K562 (cell line): ENCODE measurements at regions not wholly inside any gene's neighbourhood (a gene's known extent, or its start where the extent isn't known, plus 50 kb on each side); places are given as distances from the start of the nearest gene placed in this dataset.
"Not testable (repeated sequence)": the region's sequence is repeated elsewhere in the genome, so short reads cannot be mapped to it uniquely, and the experiment has no call there.

Source experiments
- ATAC-seq: fragments of 200-7000 bp; cut with Tn5 transposase; 3 replicates; pipeline ENCODE4 v1.9.1; 2020; ENCODE audit warnings: moderate library complexity
- BruUV-seq: library from RNA; stranded (reverse); fragments of 400-500 nt; replicated peaks from 2 replicates; lab custom pipeline; 2021; lab: Mats Ljungman, UMichigan
- CTCF ChIA-PET: fragments of 300-600 bp; formaldehyde crosslinking; extraction: SDS; loops from one replicate; lab custom pipeline; 2021; ENCODE audit warnings: low intra/inter-chr PET ratio; lab: Yijun Ruan, JAX
- POLR2A ChIA-PET: fragments of 300-600, 350-650 bp; sonication (Branson Sonifier 250); formaldehyde crosslinking; extraction: SDS; loops from one replicate; lab custom pipeline; 2021; ENCODE audit warnings: antibody characterized with exemption, inconsistent platforms; lab: Yijun Ruan, JAX
- DNase-seq, 4 experiments: peaks; one replicate each; pipeline versions ENCODE4 v3.0.0 to v3.0.0-alpha.2; 2011 to 2018; ENCODE audit warnings: low spot score in 3 of 4, mixed read lengths in 3 of 4; ENCODE audit errors: extremely low read depth in 1 of 4
- FAIRE-seq: peaks from 2 replicates; lab custom pipeline; 2011; peaks lifted over from hg19 to GRCh38; lab: Jason Lieb, UNC
- H2AFZ ChIP-seq: 2 replicates; pipeline ENCODE4 v1.6.0; 2011; ENCODE audit warnings: low read depth, low read length, control low read depth, inconsistent platforms
- H3K27ac ChIP-seq: fragments of 200-600 bp; 3 replicates; pipeline ENCODE4 v1.8.0; 2011; ENCODE audit warnings: low read depth, mild to moderate bottlenecking, control low read depth, inconsistent platforms, low read length, moderate library complexity, mixed read lengths; ENCODE audit errors: extremely low read depth
- H3K27me3 ChIP-seq, 2 experiments: fragments of 300-600 bp in 1 of 2; 2 replicates in 1 of 2; 3 replicates in 1 of 2; pipeline versions ENCODE4 v1.6.0 to v1.8.0; 2011; ENCODE audit warnings: inconsistent platforms in 2 of 2, low read length in 2 of 2, mild to moderate bottlenecking in 1 of 2, mixed read lengths in 1 of 2, moderate library complexity in 1 of 2; ENCODE audit not compliant: control insufficient read depth in 2 of 2, insufficient read depth in 2 of 2
- H3K36me3 ChIP-seq: fragments of 300-600 bp; 3 replicates; pipeline ENCODE4 v1.8.0; 2011; ENCODE audit warnings: mild to moderate bottlenecking, low read length, inconsistent platforms; ENCODE audit not compliant: control insufficient read depth, insufficient read depth
- H3K4me1 ChIP-seq, 2 experiments: fragments of 200-600 bp in 1 of 2; replicated peaks in 1 of 2; 2 replicates in 1 of 2; 3 replicates in 1 of 2; pipeline versions ENCODE4 v1.5.1 to v1.8.0; 2011; ENCODE audit warnings: inconsistent platforms in 2 of 2, low read length in 2 of 2, mild to moderate bottlenecking in 1 of 2, mixed read lengths in 1 of 2, moderate library complexity in 1 of 2; ENCODE audit not compliant: control insufficient read depth in 2 of 2, insufficient read depth in 2 of 2
- H3K4me2 ChIP-seq: 2 replicates; pipeline ENCODE4 v1.6.1; 2011; ENCODE audit warnings: low read length, control low read depth, inconsistent platforms, mixed read lengths; ENCODE audit not compliant: insufficient read depth
- H3K4me3 ChIP-seq: fragments of 200-600 bp; sonication (generic), shearing (Covaris generic); 2 replicates; pipeline ENCODE4 v1.5.1; 2016; ENCODE audit warnings: control low read depth, inconsistent platforms
- H3K79me2 ChIP-seq: fragments of 200-600 bp; 3 replicates; pipeline ENCODE4 v1.8.0; 2011; ENCODE audit warnings: low read length, inconsistent platforms; ENCODE audit not compliant: control insufficient read depth, insufficient read depth
- H3K9ac ChIP-seq, 2 experiments: 2 replicates each; pipeline versions ENCODE4 v1.6.0 to v1.6.1; 2011; ENCODE audit warnings: low read depth in 2 of 2, low read length in 2 of 2, control low read depth in 1 of 2, inconsistent platforms in 1 of 2, mild to moderate bottlenecking in 1 of 2, mixed read lengths in 1 of 2; ENCODE audit not compliant: insufficient read depth in 1 of 2
- H3K9me1 ChIP-seq: one replicate; pipeline ENCODE4 v1.6.0; 2011; ENCODE audit warnings: inconsistent platforms, mild to moderate bottlenecking, low read length, moderate library complexity; ENCODE audit not compliant: control insufficient read depth, insufficient read depth
- H3K9me3 ChIP-seq: replicated peaks from 2 replicates; pipeline ENCODE4 v1.5.1; 2011; ENCODE audit warnings: low read depth, low read length, inconsistent platforms; ENCODE audit not compliant: control insufficient read depth, insufficient read depth
- H4K20me1 ChIP-seq: replicated peaks from 2 replicates; pipeline ENCODE4 v1.6.1; 2011; ENCODE audit warnings: low read length, inconsistent platforms, mixed read lengths; ENCODE audit not compliant: control insufficient read depth, insufficient read depth
- C11orf30 ChIP-seq: fragments of 450-650 bp; IDR thresholded peaks from 2 replicates; pipeline ENCODE4 v1.6.1; 2016; ENCODE audit warnings: low read depth, mild to moderate bottlenecking
- CTCF ChIP-seq, 3 experiments: IDR thresholded peaks in 2 of 3; conservative IDR thresholded peaks in 1 of 3; 2 replicates each; pipeline ENCODE4 v1.5.1; 2011 to 2012; ENCODE audit warnings: low read length in 3 of 3, mild to moderate bottlenecking in 3 of 3, control low read depth in 2 of 3, improper control_type of control experiment in 1 of 3, inconsistent platforms in 1 of 3, low read depth in 1 of 3, mixed read lengths in 1 of 3, moderate library complexity in 1 of 3; ENCODE audit not compliant: insufficient read depth in 2 of 3
- RBM14 ChIP-seq: fragments of 200-400 bp; formaldehyde crosslinking; IDR thresholded peaks from 2 replicates; pipeline ENCODE4 v1.6.1; 2018; ENCODE audit warnings: low read depth, mild to moderate bottlenecking, low read length, moderate library complexity, borderline replicate concordance; ENCODE audit not compliant: insufficient read depth
- ZNF316 ChIP-seq: fragments of 450-650 bp; IDR thresholded peaks from 2 replicates; pipeline ENCODE4 v1.6.1; 2016
- WGBS: fragments of 100-300 bp; shearing (Covaris generic); methylation state at CpG from one replicate; pipeline ENCODE4 v1.1.6; 2016; ENCODE audit warnings: low coverage, mixed read lengths; ENCODE audit not compliant: insufficient coverage; ENCODE audit errors: missing lambda C conversion rate; 5-methylcytosine and 5-hydroxymethylcytosine counted together
- in situ Hi-C: fragments of 300-500 bp; cut with MboI; formaldehyde crosslinking; loops from 4 replicates; pipeline ENCODE4 v1.15.0; 2018; ENCODE audit warnings: inconsistent platforms, mixed read lengths
- intact Hi-C: fragments of 100-400 bp; cut with micrococcal nuclease; formaldehyde crosslinking; loops from 2 replicates; pipeline ENCODE4 v1.14.2; 2022

- POLR2A ChIA-PET, H3K9me1 ChIP-seq, ATAC-seq, BruUV-seq, CTCF ChIA-PET, H3K27ac ChIP-seq, FAIRE-seq, H3K36me3 ChIP-seq, H3K4me2 ChIP-seq, H4K20me1 ChIP-seq, in situ Hi-C loops, H3K9me3 ChIP-seq, DNase-seq, H3K79me2 ChIP-seq, intact Hi-C loops, H3K27me3 ChIP-seq, H3K4me3 ChIP-seq, H3K4me1 ChIP-seq, H3K9ac ChIP-seq, H2AFZ ChIP-seq: not testable (repeated sequence)
- 6% methylated on average over 1 of the region's 1 CpG for WGBS
- TF ChIP-seq C11orf30 (peak; percentile 23; the same call in 1 of the 2 replicates), ZNF316 (peak; percentile 37; the same call in 1 of the 2 replicates)
These were observed 63.3 kb upstream of the AP4E1 start for GRCh38 chr15:50845181-50845580.

DNA sequence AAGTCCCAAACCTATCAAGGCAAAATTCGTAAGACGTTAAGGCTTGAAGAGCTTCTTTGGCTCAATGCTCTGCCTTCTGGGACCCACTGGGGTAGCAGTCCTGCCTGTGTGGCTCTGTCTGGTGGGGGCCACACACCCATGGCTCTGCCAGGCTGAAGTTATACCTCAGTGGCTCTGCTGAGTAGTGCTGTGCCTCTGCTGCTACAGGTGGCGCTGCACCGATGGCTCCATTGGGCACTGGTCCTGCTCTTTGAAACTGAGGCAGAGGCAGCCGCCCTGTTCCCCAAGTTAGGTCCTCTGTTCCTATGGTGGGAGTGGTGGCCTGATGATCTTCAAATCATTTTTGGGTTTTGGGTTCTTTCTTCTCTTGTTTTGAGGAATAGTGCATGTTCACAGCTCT, 68.0 kb upstream of the AP4E1 start:
- ATAC-seq (peak; percentile 65), DNase-seq (no peak), FAIRE-seq (no peak)
- H3K4me2 ChIP-seq: no peak overlapping the region
- in situ Hi-C loops (no loop called here), intact Hi-C loops (no loop called here)
- H3K27ac ChIP-seq: no peak overlapping the region
- 32% methylated on average over 5 of the region's 5 CpGs for WGBS
- no TSS peak for BruUV-seq
- no peaks in the 10 kb centered on the region for H3K79me2 ChIP-seq
- no peak overlapping the region for H3K9ac ChIP-seq
- H3K4me1 ChIP-seq: no peaks in the 10 kb centered on the region; a peak in 1 of 5 replicates
- no peaks in the 10 kb centered on the region for H3K9me1 ChIP-seq
- no peaks in the 10 kb centered on the region for H4K20me1 ChIP-seq
- no peaks in the 10 kb centered on the region for H3K36me3 ChIP-seq
- TF ChIP-seq CTCF (IDR thresholded peaks at IDR 0.05 in 2 of 3, conservative IDR thresholded peaks at IDR 0.05 in 1 of 3; ENCODE audit: insufficient read depth in 2 of 3, low read depth in 1 of 3, low read length in 3 of 3) (peak; percentile 11 to 22 (median 14); a peak in 2 of 6 replicates), RBM14 (no peak)
- peaks cover 12 to 18% of the 10 kb centered on the region in 2 experiments; a peak in 4 of 5 replicates for H3K27me3 ChIP-seq
- POLR2A ChIA-PET: no interaction called here
- no peak overlapping the region for H2AFZ ChIP-seq
- no peak overlapping the region for H3K4me3 ChIP-seq
- no peaks in the 10 kb centered on the region for H3K9me3 ChIP-seq
- CTCF ChIA-PET: no interaction called here
